ENCODE measurements at regions not wholly inside any gene's neighbourhood (a gene's known extent, or its start where the extent isn't known, plus 50 kb on each side); places are given as distances from the start of the nearest gene placed in this dataset.

GRCh38 chr20:6509374-6509773 lies 258.1 kb upstream of the BMP2 start:
- DNase-seq (ENCODE audit: low spot score) = no peak
- intact Hi-C loops (cut with DNase I) = no loop called here

- intact Hi-C loops (cut with DNase I) = no loop called here
- DNase-seq (ENCODE audit: low spot score) = no peak
Measured at GRCh38 chr20:6506906-6507305, 260.6 kb upstream of the BMP2 start.

GRCh38 chr20:6504826-6505225 lies 262.7 kb upstream of the BMP2 start:
- no peak for DNase-seq (ENCODE audit: low spot score)
- intact Hi-C loops (cut with DNase I) = no loop called here

GRCh38 chr20:6504179-6504578 lies 263.3 kb upstream of the BMP2 start:
- DNase-seq (ENCODE audit: low spot score) = no peak
- intact Hi-C loops (cut with DNase I) = no loop called here

- intact Hi-C loops (cut with DNase I) = no loop called here
- DNase-seq (ENCODE audit: low spot score) = no peak
Measured at GRCh38 chr20:6502999-6503398, 264.5 kb upstream of the BMP2 start.

GRCh38 chr20:6502219-6502618 lies 265.3 kb upstream of the BMP2 start:
- intact Hi-C loops (cut with DNase I) = no loop called here
- no peak for DNase-seq (ENCODE audit: low spot score)

- DNase-seq (ENCODE audit: low spot score) = no peak
- intact Hi-C loops (cut with DNase I) = no loop called here
Measured at GRCh38 chr20:6501061-6501460, 266.4 kb upstream of the BMP2 start.

GRCh38 chr20:6499566-6499965 lies 267.9 kb upstream of the BMP2 start:
- no peak for DNase-seq (ENCODE audit: low spot score)
- intact Hi-C loops (cut with DNase I) = no loop called here

- intact Hi-C loops (cut with DNase I) = no loop called here
- DNase-seq (ENCODE audit: low spot score) = no peak
Measured at GRCh38 chr20:6496874-6497273, 270.6 kb upstream of the BMP2 start.

GRCh38 chr20:6495907-6496306 lies 271.6 kb upstream of the BMP2 start:
- no peak for DNase-seq (ENCODE audit: low spot score)
- intact Hi-C loops (cut with DNase I) = no loop called here

- DNase-seq (ENCODE audit: low spot score) = no peak
- intact Hi-C loops (cut with DNase I) = no loop called here
Measured at GRCh38 chr20:6492271-6493055, 275.0 kb upstream of the BMP2 start.

GRCh38 chr20:6490849-6491248 lies 276.6 kb upstream of the BMP2 start:
- intact Hi-C loops (cut with DNase I) = no loop called here
- DNase-seq (ENCODE audit: low spot score) = no peak

GRCh38 chr20:6489361-6490171 lies 277.9 kb upstream of the BMP2 start:
- DNase-seq (ENCODE audit: low spot score) = no peak
- intact Hi-C loops (cut with DNase I) = no loop called here

- no peak for DNase-seq (ENCODE audit: low spot score)
- intact Hi-C loops (cut with DNase I) = no loop called here
Measured at GRCh38 chr20:6485351-6485750, 282.1 kb upstream of the BMP2 start.

- DNase-seq (ENCODE audit: low spot score) = no peak
- intact Hi-C loops (cut with DNase I) = no loop called here
Measured at GRCh38 chr20:6483727-6484126, 283.8 kb upstream of the BMP2 start.

- no peak for DNase-seq (ENCODE audit: low spot score)
- intact Hi-C loops (cut with DNase I) = no loop called here
Measured at GRCh38 chr20:6482486-6482885, 285.0 kb upstream of the BMP2 start.

GRCh38 chr20:6480328-6481200 lies 286.9 kb upstream of the BMP2 start:
- DNase-seq (ENCODE audit: low spot score) = no peak
- intact Hi-C loops (cut with DNase I) = no loop called here

- intact Hi-C loops (cut with DNase I) = no loop called here
- DNase-seq (ENCODE audit: low spot score) = no peak
Measured at GRCh38 chr20:6473197-6473596, 294.3 kb upstream of the BMP2 start.

GRCh38 chr20:6471871-6472270 lies 295.6 kb upstream of the BMP2 start:
- no peak for DNase-seq (ENCODE audit: low spot score)
- intact Hi-C loops (cut with DNase I) = no loop called here

GRCh38 chr20:6471110-6471647 lies 296.3 kb upstream of the BMP2 start:
- no peak for DNase-seq (ENCODE audit: low spot score)
- intact Hi-C loops (cut with DNase I) = no loop called here

Measured in cardiac septum (tissue), 1 donor.